Thoracic aorta (tissue), 2 donors: ENCODE measurements at regions not wholly inside any gene's neighbourhood (a gene's known extent, or its start where the extent isn't known, plus 50 kb on each side); places are given as distances from the start of the nearest gene placed in this dataset.

Experiments used
- ATAC-seq: fragments of 150-250 bp; one replicate; pipeline ENCODE4 v1.8.0; 2017; ENCODE audit warnings: low read depth; ENCODE audit not compliant: insufficient number of reproducible peaks, low FRiP score
- DNase-seq: peaks from one replicate; pipeline ENCODE4 v3.0.0-alpha.2; 2020; ENCODE audit warnings: low spot score
- H3K27ac ChIP-seq, 2 donors: fragments of 200-600 bp; sonication (generic); 1 replicate in 1 of 2; 2 replicates in 1 of 2; pipeline ENCODE4 v1.5.1; 2016; ENCODE audit warnings: mild to moderate bottlenecking in 2 of 2, moderate library complexity in 2 of 2
- H3K27me3 ChIP-seq: fragments of 200-600 bp; sonication (generic); replicated peaks from 2 replicates; pipeline ENCODE4 v1.6.0; 2016; ENCODE audit warnings: mild to moderate bottlenecking; ENCODE audit not compliant: insufficient read depth
- H3K36me3 ChIP-seq: fragments of 200-600 bp; sonication (generic); one replicate; pipeline ENCODE4 v1.5.1; 2016
- H3K4me1 ChIP-seq, 2 donors: fragments of 200-600 bp; sonication (generic); 1 replicate in 1 of 2; 2 replicates in 1 of 2; pipeline versions ENCODE4 v1.5.1 to v1.6.0; 2016; ENCODE audit warnings: low read depth in 2 of 2, mild to moderate bottlenecking in 1 of 2; ENCODE audit not compliant: control insufficient read depth in 1 of 2
- H3K4me3 ChIP-seq: fragments of 200-600 bp; sonication (generic); 2 replicates; pipeline ENCODE4 v1.5.1; 2016; ENCODE audit warnings: mild to moderate bottlenecking
- H3K9me3 ChIP-seq: fragments of 200-600 bp; sonication (generic); 2 replicates; pipeline ENCODE4 v1.5.1; 2016
- CTCF ChIP-seq: fragments of 200-600 bp; sonication (generic); IDR thresholded peaks from one replicate; pipeline ENCODE4 v1.5.1; 2019; ENCODE audit warnings: antibody characterized with exemption

- ATAC-seq (no peak), DNase-seq (no peak)
- Histone ChIP-seq H3K36me3 (no peaks in the 10 kb centered on the region), H3K27me3 (no peaks in the 10 kb centered on the region), H3K4me1 (no peaks in the 10 kb centered on the region), H3K9me3 (peaks cover 11% of the 10 kb centered on the region), H3K27ac (no peak overlapping the region), H3K4me3 (no peak overlapping the region)
- no peak for TF ChIP-seq CTCF
These were observed 99.5 kb downstream of the ZNF621 start for GRCh38 chr3:40624189-40624769.

- no peak overlapping the region for H3K4me3 ChIP-seq
- H3K36me3 ChIP-seq: no peaks in the 10 kb centered on the region
- peaks cover 11% of the 10 kb centered on the region for H3K9me3 ChIP-seq
- no peaks in the 10 kb centered on the region for H3K27me3 ChIP-seq
- ATAC-seq (no peak), DNase-seq (no peak)
- H3K4me1 ChIP-seq: no peaks in the 10 kb centered on the region
- H3K27ac ChIP-seq: no peak overlapping the region
- TF ChIP-seq CTCF: no peak
These were observed 102.3 kb downstream of the ZNF621 start for GRCh38 chr3:40627095-40627494.

GRCh38 chr3:40628984-40629383 lies 104.2 kb downstream of the ZNF621 start:
- DNase-seq: no peak
- H3K4me3 ChIP-seq: no peak overlapping the region
- no peaks in the 10 kb centered on the region for H3K27me3 ChIP-seq
- H3K4me1 ChIP-seq: no peaks in the 10 kb centered on the region
- H3K9me3 ChIP-seq: peaks cover 9% of the 10 kb centered on the region
- no peak for TF ChIP-seq CTCF
- no peak for ATAC-seq
- H3K36me3 ChIP-seq: no peaks in the 10 kb centered on the region
- H3K27ac ChIP-seq: no peak overlapping the region

- DNase-seq: no peak
- H3K9me3 ChIP-seq: peaks cover 8% of the 10 kb centered on the region
- TF ChIP-seq CTCF: no peak
- no peak overlapping the region for H3K27ac ChIP-seq
- no peak overlapping the region for H3K4me3 ChIP-seq
- no peaks in the 10 kb centered on the region for H3K4me1 ChIP-seq
- H3K27me3 ChIP-seq: no peaks in the 10 kb centered on the region
- H3K36me3 ChIP-seq: no peaks in the 10 kb centered on the region
- ATAC-seq: no peak
These were observed 106.7 kb downstream of the ZNF621 start for GRCh38 chr3:40631341-40631995.

GRCh38 chr3:40637906-40638305 lies 113.1 kb downstream of the ZNF621 start:
- ATAC-seq (no peak), DNase-seq (no peak)
- Histone ChIP-seq H3K27me3 (no peaks in the 10 kb centered on the region), H3K4me3 (no peak overlapping the region), H3K9me3 (peaks cover 5% of the 10 kb centered on the region), H3K27ac (no peak overlapping the region), H3K36me3 (no peaks in the 10 kb centered on the region), H3K4me1 (no peaks in the 10 kb centered on the region)
- TF ChIP-seq CTCF: no peak
